Neuronal stem cell (in vitro differentiated cells): ENCODE measurements at regions not wholly inside any gene's neighbourhood (a gene's known extent, or its start where the extent isn't known, plus 50 kb on each side); places are given as distances from the start of the nearest gene placed in this dataset.

ENCODE experiments used
- DNase-seq: peaks from one replicate; pipeline ENCODE4 v3.0.0-alpha.2; 2013; ENCODE audit warnings: low spot score
- H2AFZ ChIP-seq: one replicate; pipeline ENCODE4 v1.6.1; 2013; ENCODE audit warnings: mild to moderate bottlenecking, low read length, inconsistent platforms
- H2AK5ac ChIP-seq: 2 replicates; pipeline ENCODE4 v1.6.1; 2013; ENCODE audit warnings: low read depth, mild to moderate bottlenecking, inconsistent platforms, low read length, moderate library complexity, mixed read lengths
- H2BK120ac ChIP-seq: 2 replicates; pipeline ENCODE4 v1.6.1; 2013; ENCODE audit warnings: low read depth, mild to moderate bottlenecking, inconsistent platforms, low read length, moderate library complexity, mixed read lengths
- H2BK12ac ChIP-seq: one replicate; pipeline ENCODE4 v1.6.1; 2013; ENCODE audit warnings: low read length, inconsistent platforms
- H2BK15ac ChIP-seq: 2 replicates; pipeline ENCODE4 v1.6.1; 2013; ENCODE audit warnings: mild to moderate bottlenecking, low read length, inconsistent platforms, mixed read lengths
- H2BK5ac ChIP-seq: one replicate; pipeline ENCODE4 v1.6.1; 2013; ENCODE audit warnings: inconsistent platforms, mild to moderate bottlenecking, low read length, moderate library complexity
- H3K14ac ChIP-seq: one replicate; pipeline ENCODE4 v1.6.1; 2013; ENCODE audit warnings: low read length, inconsistent platforms
- H3K18ac ChIP-seq: 2 replicates; pipeline ENCODE4 v1.6.1; 2013; ENCODE audit warnings: low read length, inconsistent platforms
- H3K23ac ChIP-seq: 2 replicates; pipeline ENCODE4 v1.6.1; 2013; ENCODE audit warnings: low read depth, mild to moderate bottlenecking, mixed read lengths, low read length, inconsistent platforms; ENCODE audit not compliant: poor library complexity
- H3K27ac ChIP-seq: replicated peaks from 3 replicates; pipeline ENCODE4 v1.5.1; 2013; ENCODE audit warnings: low read length, inconsistent platforms
- H3K27me3 ChIP-seq, 3 experiments: 2 replicates each; pipeline ENCODE4 v1.6.1; 2013; ENCODE audit warnings: low read length in 3 of 3, mild to moderate bottlenecking in 2 of 3, inconsistent platforms in 1 of 3, low read depth in 1 of 3, mixed read lengths in 1 of 3, moderate library complexity in 1 of 3; ENCODE audit not compliant: control insufficient read depth in 3 of 3, insufficient read depth in 3 of 3
- H3K36me3 ChIP-seq, 2 donors: replicated peaks in 1 of 2; 2 replicates each; pipeline ENCODE4 v1.6.1; 2013; ENCODE audit warnings: low read length in 2 of 2; ENCODE audit not compliant: control insufficient read depth in 2 of 2, insufficient read depth in 2 of 2
- H3K4ac ChIP-seq: 2 replicates; pipeline ENCODE4 v1.6.1; 2013; ENCODE audit warnings: inconsistent platforms, mild to moderate bottlenecking, low read length, moderate library complexity
- H3K4me1 ChIP-seq, 2 donors: 1 replicate in 1 of 2; 2 replicates in 1 of 2; pipeline ENCODE4 v1.6.1; 2013; ENCODE audit warnings: low read length in 2 of 2, low read depth in 1 of 2; ENCODE audit not compliant: control insufficient read depth in 2 of 2, insufficient read depth in 1 of 2
- H3K4me2 ChIP-seq: one replicate; pipeline ENCODE4 v1.6.1; 2013; ENCODE audit warnings: mild to moderate bottlenecking, low read length, inconsistent platforms; ENCODE audit not compliant: insufficient read depth, poor library complexity, severe bottlenecking
- H3K4me3 ChIP-seq, 2 donors: 2 replicates each; pipeline ENCODE4 v1.5.1; 2013; ENCODE audit warnings: low read length in 2 of 2, mild to moderate bottlenecking in 2 of 2, inconsistent platforms in 1 of 2, moderate library complexity in 1 of 2
- H3K79me1 ChIP-seq: one replicate; pipeline ENCODE4 v1.6.1; 2013; ENCODE audit warnings: low read depth, mild to moderate bottlenecking, inconsistent platforms, low read length, moderate library complexity
- H3K9ac ChIP-seq: one replicate; pipeline ENCODE4 v1.6.1; 2013; ENCODE audit warnings: mild to moderate bottlenecking, low read depth, low read length, inconsistent platforms; ENCODE audit not compliant: poor library complexity
- H3K9me3 ChIP-seq, 2 donors: replicated peaks in 1 of 2; 2 replicates each; pipeline versions ENCODE3 to v1.6.1; 2013; ENCODE audit warnings: low read length in 2 of 2, mild to moderate bottlenecking in 2 of 2, inconsistent platforms in 1 of 2, low read depth in 1 of 2, mixed read lengths in 1 of 2, moderate library complexity in 1 of 2; ENCODE audit not compliant: control insufficient read depth in 2 of 2, insufficient read depth in 1 of 2
- H4K8ac ChIP-seq: one replicate; pipeline ENCODE4 v1.6.1; 2013; ENCODE audit warnings: low read depth, mild to moderate bottlenecking, inconsistent platforms, low read length, moderate library complexity
- H4K91ac ChIP-seq: one replicate; pipeline ENCODE4 v1.6.1; 2013; ENCODE audit warnings: low read length, low read depth, mild to moderate bottlenecking, inconsistent platforms; ENCODE audit not compliant: poor library complexity
- WGBS, 2 donors: extraction: QIAGEN DNeasy Blood & Tissue Kit; methylation state at CpG; one replicate each; pipeline ENCODE4 v1.1.7; 2013; ENCODE audit warnings: missing lambda C conversion rate in 2 of 2, mixed read lengths in 1 of 2; ENCODE audit not compliant: insufficient read length in 2 of 2, insufficient replicate concordance in 1 of 2; ENCODE audit errors: extremely low coverage in 2 of 2; 5-methylcytosine and 5-hydroxymethylcytosine counted together

DNA sequence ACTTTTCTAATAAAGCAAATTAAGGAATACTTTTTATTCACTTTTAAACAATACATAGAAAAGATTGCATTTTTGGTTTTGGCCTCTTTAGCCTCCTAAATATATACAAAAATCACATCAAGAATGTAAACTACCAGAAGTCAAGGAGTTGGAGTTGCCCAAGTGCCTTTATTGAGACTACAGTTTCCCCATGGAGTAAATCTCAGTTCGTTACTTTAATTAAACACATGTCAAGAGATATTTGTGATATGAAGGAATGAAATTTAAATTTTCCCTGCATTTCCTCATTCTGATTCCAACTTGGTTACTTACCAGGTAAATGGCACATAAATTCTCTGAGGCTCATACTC is 492.9 kb downstream of the TNS3 start:
- Histone ChIP-seq H4K91ac (no peak overlapping the region), H3K36me3 (no peaks in the 10 kb centered on the region), H3K9ac (no peak overlapping the region), H3K4me3 (no peak overlapping the region), H2BK15ac (no peak overlapping the region), H3K23ac (no peak overlapping the region), H3K27ac (no peak overlapping the region), H4K8ac (no peak overlapping the region), H2BK120ac (no peak overlapping the region), H2BK5ac (no peak overlapping the region), H3K79me1 (no peaks in the 10 kb centered on the region), H3K27me3 (peaks cover 0 to 7% (median 0%) of the 10 kb centered on the region in 3 experiments), H3K4me1 (no peaks in the 10 kb centered on the region), H3K18ac (no peak overlapping the region), H2BK12ac (no peak overlapping the region), H2AK5ac (no peak overlapping the region), H3K4me2 (no peak overlapping the region), H2AFZ (no peak overlapping the region), H3K4ac (no peak overlapping the region), H3K14ac (no peak overlapping the region), H3K9me3 (no peaks in the 10 kb centered on the region)
- no CpG with 5 or more reads among the region's 1 CpG for WGBS, 2 donors
- DNase-seq: no peak

DNA sequence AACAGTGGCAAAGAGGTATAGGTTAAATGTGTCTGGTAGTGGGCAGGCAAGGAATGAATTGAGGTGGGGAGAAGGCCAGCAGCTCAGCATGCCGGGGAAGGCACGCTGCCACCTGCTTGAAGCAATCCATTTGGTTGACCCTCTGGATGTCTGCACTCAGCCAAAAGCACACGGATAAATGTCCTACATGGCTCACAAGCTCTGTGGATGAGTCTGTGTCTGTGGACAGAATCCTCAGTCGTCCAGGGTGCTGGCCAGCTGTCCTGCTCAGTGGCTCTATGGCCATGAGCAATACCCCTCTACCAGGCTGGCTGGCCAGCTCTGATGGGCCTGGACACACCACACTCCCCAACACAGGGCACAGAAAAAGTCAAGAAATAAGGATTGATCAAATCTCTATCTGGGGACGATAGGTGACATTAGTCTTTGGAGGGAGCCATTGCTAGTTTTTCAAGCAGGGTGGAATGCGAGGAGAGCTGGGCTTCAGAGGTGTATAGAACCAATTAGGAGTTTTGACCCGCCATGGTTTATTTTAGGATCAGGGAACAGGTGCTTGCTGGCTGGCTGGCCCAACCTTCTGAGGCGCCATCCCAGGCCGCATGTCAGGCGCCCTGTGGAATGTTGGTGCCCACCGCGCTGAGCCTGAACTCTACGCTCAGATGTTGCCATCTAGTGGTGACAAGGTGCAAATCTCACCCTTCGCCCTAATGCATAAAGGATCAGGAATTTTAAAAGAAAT is 493.4 kb downstream of the TNS3 start:
- no peaks in the 10 kb centered on the region for H3K9me3 ChIP-seq
- no peak overlapping the region for H2BK120ac ChIP-seq
- peaks cover 0 to 7% (median 0%) of the 10 kb centered on the region in 3 experiments for H3K27me3 ChIP-seq
- H3K4me1 ChIP-seq: no peaks in the 10 kb centered on the region
- H3K4me2 ChIP-seq: no peak overlapping the region
- peak overlapping the region; percentile 51 for H2AFZ ChIP-seq
- no CpG with 5 or more reads among the region's 14 CpGs for WGBS, 2 donors
- H3K9ac ChIP-seq: no peak overlapping the region
- peak overlapping the region; percentile 18 for H3K23ac ChIP-seq
- H2BK12ac ChIP-seq: peak overlapping the region; percentile 46
- no peaks in the 10 kb centered on the region for H3K36me3 ChIP-seq
- H2AK5ac ChIP-seq: peak overlapping the region; percentile 64
- H4K8ac ChIP-seq: no peak overlapping the region
- H4K91ac ChIP-seq: no peak overlapping the region
- H2BK5ac ChIP-seq: no peak overlapping the region
- H3K4me3 ChIP-seq: peak overlapping the region in 1 of 2 donors; percentile 5
- H2BK15ac ChIP-seq: peak overlapping the region; percentile 50
- H3K79me1 ChIP-seq: no peaks in the 10 kb centered on the region
- peak overlapping the region; percentile 55 for H3K4ac ChIP-seq
- H3K14ac ChIP-seq: no peak overlapping the region
- peak; percentile 59 for DNase-seq
- no peak overlapping the region for H3K27ac ChIP-seq
- peak overlapping the region; percentile 73 for H3K18ac ChIP-seq

DNA sequence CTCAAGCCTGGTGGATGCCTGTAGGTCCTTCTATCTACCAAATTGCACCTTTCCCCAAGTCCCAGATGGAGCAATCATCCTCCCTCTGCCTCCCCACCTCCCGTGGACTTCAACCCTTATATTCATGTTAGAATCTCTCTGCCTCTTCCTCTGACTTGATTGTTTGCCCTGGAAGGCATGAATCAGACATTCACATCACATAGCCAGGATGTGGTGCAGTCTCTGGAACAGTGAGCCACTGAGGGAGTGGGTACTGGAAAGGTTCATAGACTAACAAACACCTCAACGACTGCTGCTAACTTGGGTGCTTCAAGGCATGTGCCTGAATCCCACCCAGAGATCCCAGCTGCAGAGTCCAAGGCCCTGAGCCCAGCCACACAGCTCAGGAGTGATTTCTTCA is 494.0 kb downstream of the TNS3 start:
- Histone ChIP-seq H2AK5ac (peak overlapping the region; percentile 64), H2BK5ac (no peak overlapping the region), H3K27me3 (peaks cover 0 to 7% (median 0%) of the 10 kb centered on the region in 3 experiments)

DNA sequence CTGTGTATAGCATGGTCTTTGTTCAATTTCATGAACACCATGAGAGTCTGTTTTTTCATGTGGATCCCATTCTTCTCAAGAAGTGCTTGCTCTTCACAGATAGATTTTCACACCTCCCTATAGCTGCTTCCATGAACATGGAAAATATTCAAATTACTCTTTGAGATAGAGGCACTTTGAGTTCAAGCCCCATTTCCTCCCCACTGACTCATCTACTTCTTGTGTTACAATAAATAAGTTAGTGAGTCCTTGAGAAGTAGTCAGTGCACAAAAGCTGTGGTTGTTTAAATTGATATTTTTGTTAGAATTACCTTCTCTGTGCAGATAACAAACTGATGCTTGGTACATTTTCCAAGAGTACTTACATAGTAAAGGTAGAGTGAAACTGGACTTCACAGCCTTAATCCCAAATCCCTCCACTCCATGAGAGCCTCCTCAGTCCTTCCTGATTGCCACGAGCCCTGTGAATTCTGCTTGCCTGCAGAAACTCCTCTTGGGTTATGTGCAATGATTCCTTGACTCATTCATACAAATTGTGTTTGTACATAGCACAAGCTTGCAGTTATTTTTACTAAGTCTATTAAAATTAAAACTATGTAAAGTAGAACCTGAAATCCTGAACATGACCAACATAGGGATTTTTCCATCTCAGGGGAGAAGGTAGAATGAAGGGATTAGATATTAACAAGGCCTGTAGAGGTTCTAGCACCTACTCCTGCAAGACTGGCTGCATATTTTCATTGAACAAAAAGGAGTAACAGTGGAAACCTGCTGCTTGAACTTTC is 496.2 kb downstream of the TNS3 start:
- no peak overlapping the region for H3K14ac ChIP-seq
- WGBS, 2 donors: no CpG with 5 or more reads among the region's 1 CpG
- no peaks in the 10 kb centered on the region for H3K79me1 ChIP-seq
- H3K4me3 ChIP-seq: no peak overlapping the region
- H3K9me3 ChIP-seq: no peaks in the 10 kb centered on the region
- H3K4me1 ChIP-seq: no peaks in the 10 kb centered on the region
- no peak overlapping the region for H2BK15ac ChIP-seq
- no peak overlapping the region for H3K23ac ChIP-seq
- H2BK120ac ChIP-seq: no peak overlapping the region
- no peak overlapping the region for H2AK5ac ChIP-seq
- no peak overlapping the region for H4K91ac ChIP-seq
- no peak overlapping the region for H2AFZ ChIP-seq
- H4K8ac ChIP-seq: no peak overlapping the region
- no peak overlapping the region for H3K18ac ChIP-seq
- no peaks in the 10 kb centered on the region for H3K36me3 ChIP-seq
- H3K27me3 ChIP-seq: peaks cover 0 to 9% (median 0%) of the 10 kb centered on the region in 3 experiments
- H2BK12ac ChIP-seq: no peak overlapping the region
- H2BK5ac ChIP-seq: no peak overlapping the region
- no peak overlapping the region for H3K4ac ChIP-seq
- H3K4me2 ChIP-seq: no peak overlapping the region
- H3K27ac ChIP-seq: no peak overlapping the region
- DNase-seq: no peak
- H3K9ac ChIP-seq: no peak overlapping the region

More for the DNA sequence above, 494.0 kb downstream of the TNS3 start:
- Histone ChIP-seq H4K91ac (no peak overlapping the region), H3K18ac (no peak overlapping the region), H2AFZ (peak overlapping the region; percentile 51), H3K9ac (no peak overlapping the region), H3K23ac (peak overlapping the region; percentile 18), H3K9me3 (no peaks in the 10 kb centered on the region), H3K4me3 (no peak overlapping the region), H2BK12ac (no peak overlapping the region), H2BK120ac (no peak overlapping the region), H2BK15ac (peak overlapping the region; percentile 50), H4K8ac (no peak overlapping the region), H3K4ac (no peak overlapping the region), H3K4me2 (no peak overlapping the region), H3K36me3 (no peaks in the 10 kb centered on the region), H3K27ac (no peak overlapping the region), H3K79me1 (no peaks in the 10 kb centered on the region), H3K4me1 (no peaks in the 10 kb centered on the region), H3K14ac (no peak overlapping the region)
- DNase-seq: no peak
- WGBS, 2 donors: no CpG with 5 or more reads among the region's 2 CpGs
